ENCODE measurements at regions not wholly inside any gene's neighbourhood (a gene's known extent, or its start where the extent isn't known, plus 50 kb on each side); places are given as distances from the start of the nearest gene placed in this dataset.

GRCh38 chr4:173919196-173919595 is 364.3 kb downstream of the FBXO8 start:
- DNase-seq: no peak

- no peak for DNase-seq
Observed at GRCh38 chr4:173917255-173917960, 366.1 kb downstream of the FBXO8 start.

- no peak for DNase-seq
Observed at GRCh38 chr4:173913496-173913895, 370.0 kb downstream of the FBXO8 start.

GRCh38 chr4:173912384-173912783 is 371.1 kb downstream of the FBXO8 start:
- DNase-seq: no peak

GRCh38 chr4:173910891-173911290 is 372.6 kb downstream of the FBXO8 start:
- DNase-seq: no peak

GRCh38 chr4:173909294-173909693 is 374.2 kb downstream of the FBXO8 start:
- DNase-seq: no peak

- DNase-seq: no peak
Observed at GRCh38 chr4:173899813-173900212, 369.8 kb upstream of the HAND2 start.

- no peak for DNase-seq
Observed at GRCh38 chr4:173891072-173891471, 361.0 kb upstream of the HAND2 start.

- DNase-seq: no peak
Observed at GRCh38 chr4:173883821-173884220, 353.8 kb upstream of the HAND2 start.

GRCh38 chr4:173880897-173881296 is 350.9 kb upstream of the HAND2 start:
- no peak for DNase-seq

GRCh38 chr4:173879509-173879908 is 349.5 kb upstream of the HAND2 start:
- DNase-seq: no peak

GRCh38 chr4:173878701-173879100 is 348.7 kb upstream of the HAND2 start:
- DNase-seq: no peak

- no peak for DNase-seq
Observed at GRCh38 chr4:173871643-173872042, 341.6 kb upstream of the HAND2 start.

GRCh38 chr4:173866322-173867026 is 336.4 kb upstream of the HAND2 start:
- no peak for DNase-seq

- no peak for DNase-seq
Observed at GRCh38 chr4:173862754-173863153, 332.7 kb upstream of the HAND2 start.

- DNase-seq: no peak
Observed at GRCh38 chr4:173860094-173860493, 330.1 kb upstream of the HAND2 start.

- DNase-seq: no peak
Observed at GRCh38 chr4:173859091-173859713, 329.2 kb upstream of the HAND2 start.

- no peak for DNase-seq
Observed at GRCh38 chr4:173858471-173858870, 328.4 kb upstream of the HAND2 start.

- DNase-seq: no peak
Observed at GRCh38 chr4:173857828-173858227, 327.8 kb upstream of the HAND2 start.

GRCh38 chr4:173855015-173855414 is 325.0 kb upstream of the HAND2 start:
- DNase-seq: no peak

GRCh38 chr4:173852775-173853174 is 322.7 kb upstream of the HAND2 start:
- DNase-seq: no peak

GRCh38 chr4:173845580-173845979 is 315.6 kb upstream of the HAND2 start:
- DNase-seq: no peak

- DNase-seq: no peak
Observed at GRCh38 chr4:173839865-173840264, 309.8 kb upstream of the HAND2 start.

- no peak for DNase-seq
Observed at GRCh38 chr4:173837517-173837916, 307.5 kb upstream of the HAND2 start.
